GM18498 (cell line): ENCODE measurements at regions not wholly inside any gene's neighbourhood (a gene's known extent, or its start where the extent isn't known, plus 50 kb on each side); places are given as distances from the start of the nearest gene placed in this dataset.
"Not testable (repeated sequence)": the region's sequence is repeated elsewhere in the genome, so short reads cannot be mapped to it uniquely, and the experiment has no call there.

ENCODE experiments used
- ATAC-seq: cut with Tn5 transposase; IDR thresholded peaks from one replicate; pipeline ENCODE4 v1.9.1; 2021; ENCODE audit warnings: mild to moderate bottlenecking, moderate library complexity; ENCODE audit not compliant: unreplicated experiment

- ATAC-seq = no peak
Observed at GRCh38 chr5:13108265-13108664, 836.2 kb downstream of the DNAH5 start.

GRCh38 chr5:13107537-13107936, 837.0 kb downstream of the DNAH5 start:
- no peak for ATAC-seq

GRCh38 chr5:13081116-13081515, 863.4 kb downstream of the DNAH5 start:
- no peak for ATAC-seq

- not testable (repeated sequence) for ATAC-seq
Observed at GRCh38 chr5:13072936-13073335, 871.6 kb downstream of the DNAH5 start.

- ATAC-seq = no peak
Observed at GRCh38 chr5:13063088-13063487, 881.4 kb downstream of the DNAH5 start.

GRCh38 chr5:13045897-13046551, 898.5 kb downstream of the DNAH5 start:
- ATAC-seq = no peak

GRCh38 chr5:13034061-13034460, 910.4 kb downstream of the DNAH5 start:
- no peak for ATAC-seq

GRCh38 chr5:13029211-13029610, 915.3 kb downstream of the DNAH5 start:
- ATAC-seq = no peak

- ATAC-seq = no peak
Observed at GRCh38 chr5:13027874-13028273, 916.6 kb downstream of the DNAH5 start.

GRCh38 chr5:13019729-13020128, 924.8 kb downstream of the DNAH5 start:
- no peak for ATAC-seq

- no peak for ATAC-seq
Observed at GRCh38 chr5:13003457-13003856, 941.0 kb downstream of the DNAH5 start.

GRCh38 chr5:12999667-13000066, 944.8 kb downstream of the DNAH5 start:
- ATAC-seq = no peak

GRCh38 chr5:12985142-12985541, 959.3 kb downstream of the DNAH5 start:
- no peak for ATAC-seq

- ATAC-seq = no peak
Observed at GRCh38 chr5:12974856-12975255, 969.6 kb downstream of the DNAH5 start.

GRCh38 chr5:12965804-12966203, 978.7 kb downstream of the DNAH5 start:
- ATAC-seq = no peak

- no peak for ATAC-seq
Observed at GRCh38 chr5:12959713-12960112, 984.8 kb downstream of the DNAH5 start.

- no peak for ATAC-seq
Observed at GRCh38 chr5:12952409-12952808, 992.1 kb downstream of the DNAH5 start.

- no peak for ATAC-seq
Observed at GRCh38 chr5:12951846-12952245, 992.6 kb downstream of the DNAH5 start.

- no peak for ATAC-seq
Observed at GRCh38 chr5:12947379-12947778, 997.1 kb downstream of the DNAH5 start.

- not testable (repeated sequence) for ATAC-seq
Observed at GRCh38 chr5:12945477-12945876, 999.0 kb downstream of the DNAH5 start.

GRCh38 chr5:12936221-12936620, 1008.3 kb downstream of the DNAH5 start:
- no peak for ATAC-seq

- ATAC-seq = no peak
Observed at GRCh38 chr5:12934722-12935121, 1009.8 kb downstream of the DNAH5 start.

GRCh38 chr5:12920527-12920926, 1016.3 kb upstream of the CTNND2 start:
- ATAC-seq = no peak
